ENCODE measurements at regions not wholly inside any gene's neighbourhood (a gene's known extent, or its start where the extent isn't known, plus 50 kb on each side); places are given as distances from the start of the nearest gene placed in this dataset.

- TF ChIP-seq CTCF (IDR thresholded peaks at IDR 0.05) (no peak), POLR2A (IDR thresholded peaks at IDR 0.05) (no peak)
Observed at GRCh38 chr3:178042376-178042775, 493.9 kb upstream of the KCNMB2 start.

All from heart left ventricle (tissue), 13 donors.